ENCODE measurements at regions not wholly inside any gene's neighbourhood (a gene's known extent, or its start where the extent isn't known, plus 50 kb on each side); places are given as distances from the start of the nearest gene placed in this dataset.
A peak's percentile ranks its signal among the peaks of the same experiment; 100 is the strongest.

DNA sequence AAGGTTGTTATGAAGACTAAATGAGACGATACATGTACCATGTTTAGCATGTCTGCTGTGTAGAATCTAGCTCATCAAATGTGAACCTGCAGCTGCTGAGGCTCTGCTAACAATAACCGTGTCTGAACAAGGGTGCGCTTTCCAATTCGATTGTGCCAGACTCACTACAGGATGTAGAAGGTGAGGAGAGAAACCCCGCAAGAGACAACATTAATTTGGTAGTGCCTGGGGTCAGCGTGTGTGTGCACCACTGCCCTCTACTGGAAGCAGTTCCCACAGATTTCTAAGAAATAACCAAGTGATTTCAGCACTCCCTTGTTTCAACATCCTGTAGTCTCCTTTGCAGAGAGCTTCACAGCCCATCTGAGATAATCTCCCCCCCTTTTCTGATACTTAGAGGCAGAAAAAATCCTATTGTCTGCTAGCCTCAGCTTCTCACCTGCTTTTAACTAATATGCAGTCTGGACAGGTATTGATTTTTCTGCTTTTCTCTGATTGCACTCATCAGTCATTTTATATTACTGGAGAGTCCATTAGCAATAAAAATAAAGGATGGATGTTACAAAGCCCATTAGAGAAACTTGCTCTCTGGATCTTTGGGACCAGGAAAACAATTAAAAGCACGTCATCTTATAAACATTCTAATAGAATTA, 96.7 kb upstream of the BACH2 start:
- Histone ChIP-seq H3K27me3 (no peaks in the 10 kb centered on the region), H3K4me1 (peaks cover 0 to 6% of the 10 kb centered on the region in 2 donors), H3K9me3 (no peaks in the 10 kb centered on the region), H3K27ac (no peak overlapping the region), H3K36me3 (no peaks in the 10 kb centered on the region), H3K4me3 (no peak overlapping the region)
- intact Hi-C loops (cut with DNase I), result loop anchor here in 1 of 2 donors (10.0 kb wide), 2 partner anchors 99 to 449 kb away; partner anchors contain the start of gene BACH2
- peak; percentile 94 for ATAC-seq
- TF ChIP-seq CTCF (IDR thresholded peaks at IDR 0.05), result peak; percentile 61 to 72
- DNase-seq, result peak in 2 of 4 donors; percentile 70 to 78

GRCh38 chr6:90390379-90390778, 93.7 kb upstream of the BACH2 start:
- H3K27ac ChIP-seq, result no peak overlapping the region
- H3K36me3 ChIP-seq, result no peaks in the 10 kb centered on the region
- H3K4me1 ChIP-seq, result no peaks in the 10 kb centered on the region
- ATAC-seq (no peak), DNase-seq (no peak)
- H3K9me3 ChIP-seq, result no peaks in the 10 kb centered on the region
- intact Hi-C loops (cut with DNase I), result loop anchor here in 1 of 2 donors (10.0 kb wide), 2 partner anchors 96 to 446 kb away; partner anchors contain the start of gene BACH2
- H3K27me3 ChIP-seq, result peaks cover 0 to 2% of the 10 kb centered on the region in 2 donors
- TF ChIP-seq CTCF (IDR thresholded peaks at IDR 0.05), result no peak
- H3K4me3 ChIP-seq, result no peak overlapping the region

GRCh38 chr6:90388395-90388794, 91.8 kb upstream of the BACH2 start:
- H3K36me3 ChIP-seq, result no peaks in the 10 kb centered on the region
- H3K4me3 ChIP-seq, result no peak overlapping the region
- intact Hi-C loops (cut with DNase I), result no loop called here
- H3K4me1 ChIP-seq, result no peaks in the 10 kb centered on the region
- ATAC-seq (no peak), DNase-seq (no peak)
- no peak for TF ChIP-seq CTCF (IDR thresholded peaks at IDR 0.05)
- H3K27ac ChIP-seq, result no peak overlapping the region
- H3K27me3 ChIP-seq, result peaks cover 5 to 7% of the 10 kb centered on the region in 2 donors
- no peaks in the 10 kb centered on the region for H3K9me3 ChIP-seq

GRCh38 chr6:90387826-90388225, 91.2 kb upstream of the BACH2 start:
- Histone ChIP-seq H3K4me1 (no peaks in the 10 kb centered on the region), H3K4me3 (no peak overlapping the region), H3K36me3 (no peaks in the 10 kb centered on the region), H3K27me3 (peaks cover 5 to 7% of the 10 kb centered on the region in 2 donors), H3K27ac (no peak overlapping the region), H3K9me3 (no peaks in the 10 kb centered on the region)
- intact Hi-C loops (cut with DNase I), result no loop called here
- DNase-seq, result no peak
- no peak for ATAC-seq
- no peak for TF ChIP-seq CTCF (IDR thresholded peaks at IDR 0.05)

DNA sequence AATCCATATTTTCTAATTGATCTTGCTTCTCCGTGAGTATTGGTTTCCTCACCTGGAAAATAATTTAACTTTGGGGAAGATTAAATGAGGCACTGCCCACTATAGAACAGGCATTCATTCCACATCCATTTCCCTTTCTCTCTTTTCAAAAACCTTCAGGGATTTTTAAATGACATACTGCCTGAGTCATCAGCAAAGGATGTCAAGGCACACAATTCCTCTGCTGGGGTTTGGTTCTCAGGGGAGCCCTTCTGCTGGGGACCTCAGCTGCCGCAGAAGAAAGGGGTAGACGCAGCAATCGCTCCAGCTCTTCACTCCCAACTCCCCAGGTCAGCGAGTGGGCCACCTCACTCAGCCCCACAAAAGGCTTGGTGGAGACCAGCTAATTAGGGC, 90.7 kb upstream of the BACH2 start:
- no peaks in the 10 kb centered on the region for H3K36me3 ChIP-seq
- no peak overlapping the region for H3K4me3 ChIP-seq
- DNase-seq (no peak), ATAC-seq (no peak)
- peaks cover 5 to 7% of the 10 kb centered on the region in 2 donors for H3K27me3 ChIP-seq
- intact Hi-C loops (cut with DNase I), result no loop called here
- H3K27ac ChIP-seq, result no peak overlapping the region
- H3K9me3 ChIP-seq, result no peaks in the 10 kb centered on the region
- no peak for TF ChIP-seq CTCF (IDR thresholded peaks at IDR 0.05)
- H3K4me1 ChIP-seq, result no peaks in the 10 kb centered on the region
